ENCODE measurements at regions not wholly inside any gene's neighbourhood (a gene's known extent, or its start where the extent isn't known, plus 50 kb on each side); places are given as distances from the start of the nearest gene placed in this dataset.

DNA sequence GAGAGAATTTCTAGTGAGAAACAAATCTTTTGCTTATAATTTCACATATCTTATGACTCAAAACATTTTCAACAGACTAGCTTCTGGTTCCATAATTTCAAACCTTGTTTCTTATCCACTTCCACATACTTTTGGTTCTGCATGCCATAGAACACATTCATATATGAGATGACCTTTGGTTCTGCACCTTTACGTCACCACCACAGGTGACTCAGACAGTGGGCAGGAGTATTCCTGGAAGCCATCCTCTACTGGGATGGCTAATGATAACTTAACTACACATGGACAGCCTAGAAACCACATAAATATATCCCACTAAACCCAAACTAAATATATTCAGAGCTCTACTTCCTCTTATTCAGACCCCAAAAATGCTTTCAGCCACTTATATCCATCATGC lies 133.3 kb downstream of the DCK start:
- Histone ChIP-seq H2AFZ (ENCODE audit: low read length) (no peak overlapping the region), H3K79me2 (ENCODE audit: insufficient read depth, low read depth, low read length) (no peaks in the 10 kb centered on the region), H3K36me3 (ENCODE audit: insufficient read depth, low read length) (no peaks in the 10 kb centered on the region), H3K4me1 (ENCODE audit: insufficient read depth, low read length, poor library complexity, severe bottlenecking) (no peaks in the 10 kb centered on the region), H3K4me3 (ENCODE audit: low read depth, low read length, poor library complexity, severe bottlenecking) (no peak overlapping the region), H3K9me3 (ENCODE audit: low read length) (no peaks in the 10 kb centered on the region), H3K27ac (ENCODE audit: low read depth, low read length, poor library complexity, severe bottlenecking) (no peak overlapping the region), H4K20me1 (ENCODE audit: insufficient read depth, low read length) (no peaks in the 10 kb centered on the region), H3K4me2 (ENCODE audit: low read length) (no peak overlapping the region), H3K9me2 (ENCODE audit: insufficient read depth, low read length) (no peaks in the 10 kb centered on the region)
- no peak for TF ChIP-seq EZH2phosphoT487 (IDR thresholded peaks at IDR 0.05; ENCODE audit: borderline replicate concordance, low read depth, low read length)
- CTCF ChIA-PET (ENCODE audit: unreplicated experiment): no interaction called here
- no peak for DNase-seq (ENCODE audit: low spot score)
- BruUV-seq (replicated peaks): no TSS peak
- POLR2A ChIA-PET: no interaction called here
- intact Hi-C loops (cut with micrococcal nuclease; ENCODE audit: unreplicated experiment): no loop called here

DNA sequence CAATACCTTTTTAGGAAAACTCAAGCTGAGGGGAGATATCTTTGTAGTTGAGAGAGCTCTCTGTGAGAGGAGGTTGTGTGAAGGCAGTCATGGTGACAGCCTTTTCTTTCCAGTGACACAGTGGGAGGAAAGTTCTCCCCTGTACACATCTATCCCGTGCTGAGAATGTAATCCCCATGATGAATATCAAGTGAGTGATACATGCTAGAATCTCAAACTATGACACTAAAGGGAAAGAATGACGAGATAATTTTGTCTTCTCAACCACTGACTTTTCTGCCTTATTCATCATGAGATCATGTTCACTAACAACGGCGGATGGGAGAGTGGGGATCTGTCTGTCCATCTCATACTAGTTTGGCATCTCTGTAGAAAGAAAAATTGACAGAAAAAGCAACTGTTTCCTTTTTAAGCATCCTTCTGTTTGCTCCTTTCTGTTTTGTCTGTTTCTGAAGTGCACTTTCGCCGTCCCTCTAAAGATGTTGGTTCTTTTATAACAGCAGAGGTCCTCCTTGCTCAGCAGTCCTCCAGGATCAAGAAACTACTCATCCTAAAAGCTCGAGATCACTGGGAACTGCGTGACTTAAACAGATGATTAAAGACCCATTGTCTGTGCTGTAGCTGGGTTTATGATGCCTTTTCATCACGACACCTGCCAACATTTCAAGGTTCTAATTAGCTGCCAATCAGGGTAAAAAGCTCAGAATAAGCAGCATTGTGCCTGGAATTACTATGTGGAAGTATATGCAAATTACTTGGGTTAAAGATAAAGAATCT lies 137.6 kb downstream of the DCK start:
- DNase-seq (ENCODE audit: low spot score): no peak
- Histone ChIP-seq H3K79me2 (ENCODE audit: insufficient read depth, low read depth, low read length) (no peaks in the 10 kb centered on the region), H3K9me2 (ENCODE audit: insufficient read depth, low read length) (no peaks in the 10 kb centered on the region), H3K9me3 (ENCODE audit: low read length) (no peaks in the 10 kb centered on the region), H4K20me1 (ENCODE audit: insufficient read depth, low read length) (no peaks in the 10 kb centered on the region), H3K4me3 (ENCODE audit: low read depth, low read length, poor library complexity, severe bottlenecking) (no peak overlapping the region), H3K36me3 (ENCODE audit: insufficient read depth, low read length) (no peaks in the 10 kb centered on the region), H2AFZ (ENCODE audit: low read length) (no peak overlapping the region), H3K27ac (ENCODE audit: low read depth, low read length, poor library complexity, severe bottlenecking) (no peak overlapping the region), H3K4me1 (ENCODE audit: insufficient read depth, low read length, poor library complexity, severe bottlenecking) (no peaks in the 10 kb centered on the region), H3K4me2 (ENCODE audit: low read length) (no peak overlapping the region)
- ChIA-PET CTCF (ENCODE audit: unreplicated experiment) (no interaction called here), POLR2A (interaction anchor here (1.5 kb wide), 1 partner anchor 18 kb away, joined by 4 read pairs; no protein-coding TSS in a partner anchor)
- intact Hi-C loops (cut with micrococcal nuclease; ENCODE audit: unreplicated experiment): no loop called here
- TF ChIP-seq CTCF (conservative IDR thresholded peaks at IDR 0.05; ENCODE audit: low read length) (no peak), EZH2phosphoT487 (IDR thresholded peaks at IDR 0.05; ENCODE audit: borderline replicate concordance, low read depth, low read length) (no peak)
- no TSS peak for BruUV-seq (replicated peaks)

GRCh38 chr4:71132486-71132885 lies 139.0 kb downstream of the DCK start:
- ChIA-PET CTCF (ENCODE audit: unreplicated experiment) (no interaction called here), POLR2A (interaction anchor here (1.1 to 1.5 kb wide), 3 partner anchors 12 to 66 kb away, joined by 3 to 4 read pairs (median 4); no protein-coding TSS in a partner anchor)
- no TSS peak for BruUV-seq (replicated peaks)
- TF ChIP-seq CTCF (conservative IDR thresholded peaks at IDR 0.05; ENCODE audit: low read length) (no peak), EZH2phosphoT487 (IDR thresholded peaks at IDR 0.05; ENCODE audit: borderline replicate concordance, low read depth, low read length) (no peak)
- DNase-seq (ENCODE audit: low spot score): no peak
- Histone ChIP-seq H3K9me3 (ENCODE audit: low read length) (no peaks in the 10 kb centered on the region), H3K4me2 (ENCODE audit: low read length) (no peak overlapping the region), H3K4me1 (ENCODE audit: insufficient read depth, low read length, poor library complexity, severe bottlenecking) (no peaks in the 10 kb centered on the region), H3K79me2 (ENCODE audit: insufficient read depth, low read depth, low read length) (no peaks in the 10 kb centered on the region), H3K9me2 (ENCODE audit: insufficient read depth, low read length) (no peaks in the 10 kb centered on the region), H3K4me3 (ENCODE audit: low read depth, low read length, poor library complexity, severe bottlenecking) (no peak overlapping the region), H3K36me3 (ENCODE audit: insufficient read depth, low read length) (no peaks in the 10 kb centered on the region), H3K27ac (ENCODE audit: low read depth, low read length, poor library complexity, severe bottlenecking) (no peak overlapping the region), H4K20me1 (ENCODE audit: insufficient read depth, low read length) (no peaks in the 10 kb centered on the region), H2AFZ (ENCODE audit: low read length) (no peak overlapping the region)
- intact Hi-C loops (cut with micrococcal nuclease; ENCODE audit: unreplicated experiment): no loop called here
